OCI-LY1 (cell line): ENCODE measurements at regions not wholly inside any gene's neighbourhood (a gene's known extent, or its start where the extent isn't known, plus 50 kb on each side); places are given as distances from the start of the nearest gene placed in this dataset.

Source experiments
- CTCF ChIP-seq: fragments of 200-600 bp; sonication (generic), shearing (Covaris generic); IDR thresholded peaks from 2 replicates; pipeline ENCODE4 v1.5.1; 2017; ENCODE audit warnings: mild to moderate bottlenecking, antibody characterized with exemption, low read length, moderate library complexity, mixed read lengths
- EZH2 ChIP-seq: fragments of 200-600 bp; sonication (generic), shearing (Covaris generic); IDR thresholded peaks from 2 replicates; pipeline ENCODE4 v1.8.0; 2017; ENCODE audit warnings: borderline replicate concordance, mixed run types, mild to moderate bottlenecking, antibody characterized with exemption, low read length, moderate library complexity, mixed read lengths

DNA sequence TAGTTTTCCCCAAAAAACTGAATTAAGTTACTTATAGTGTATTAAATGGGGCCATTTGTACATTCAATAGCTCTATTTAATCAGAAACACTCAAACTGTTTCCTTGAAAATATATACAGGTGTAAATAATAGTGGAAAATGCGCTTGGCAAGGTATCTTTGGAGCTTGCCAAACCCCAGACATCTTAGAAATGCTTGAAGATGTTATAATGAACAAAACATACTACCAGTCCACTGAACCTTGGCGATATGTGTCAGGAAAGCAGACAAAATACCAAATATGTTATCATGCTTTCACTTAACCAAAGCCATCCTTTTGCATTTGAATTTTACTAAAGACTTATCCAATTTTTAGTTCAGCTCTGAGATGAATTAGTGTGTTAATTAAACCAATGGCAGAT is 352.7 kb upstream of the SEMA3A start:
- no peak for TF ChIP-seq CTCF
- no peak for TF ChIP-seq EZH2
